HG03432 (cell line): ENCODE measurements at regions not wholly inside any gene's neighbourhood (a gene's known extent, or its start where the extent isn't known, plus 50 kb on each side); places are given as distances from the start of the nearest gene placed in this dataset.
"Not testable (repeated sequence)": the region's sequence is repeated elsewhere in the genome, so short reads cannot be mapped to it uniquely, and the experiment has no call there.

Experiments used
- ATAC-seq: cut with Tn5 transposase; IDR thresholded peaks from one replicate; pipeline ENCODE4 v1.9.1; 2021; ENCODE audit warnings: mild to moderate bottlenecking, moderate library complexity; ENCODE audit not compliant: unreplicated experiment

GRCh38 chr6:71049198-71049770 lies 92.4 kb upstream of the B3GAT2 start:
- no peak for ATAC-seq

DNA sequence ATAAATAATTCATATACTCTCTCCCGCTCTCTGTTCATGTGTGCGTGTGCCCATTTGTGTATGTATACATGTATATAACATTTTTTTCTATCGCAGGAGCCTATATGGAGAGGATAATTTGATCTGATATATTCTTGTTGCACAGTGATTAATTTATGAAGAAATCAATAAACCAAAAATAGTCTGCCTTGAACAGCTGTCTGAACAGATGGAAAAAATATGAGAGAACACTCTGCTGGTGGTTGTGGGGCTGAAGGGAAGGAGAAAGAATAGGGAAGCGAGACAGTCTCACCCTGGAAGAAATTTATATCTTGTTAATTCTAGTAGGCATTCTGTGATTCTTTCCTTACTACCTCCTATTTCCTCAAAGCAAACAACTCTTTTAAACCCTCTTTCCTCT lies 96.6 kb upstream of the B3GAT2 start:
- no peak for ATAC-seq

- ATAC-seq = no peak
Measured at GRCh38 chr6:71056656-71057055, 99.8 kb upstream of the B3GAT2 start.

DNA sequence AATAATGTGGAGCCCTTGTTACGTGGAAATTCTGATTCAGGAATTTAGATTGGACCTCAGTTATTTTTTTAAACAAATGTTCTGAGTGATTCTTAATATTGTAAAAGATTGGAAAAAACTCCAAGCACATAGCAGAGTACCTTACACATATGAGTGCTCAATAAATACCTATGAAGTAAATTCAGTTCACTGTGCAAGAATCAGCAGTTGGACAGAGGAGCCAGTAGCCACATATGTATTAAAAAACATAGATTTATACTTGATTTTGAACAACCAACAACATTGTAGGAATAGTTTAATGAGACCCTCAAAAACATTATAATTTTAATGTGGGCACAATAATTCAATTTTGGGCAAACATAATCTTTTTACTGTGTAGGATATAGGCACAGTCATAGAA lies 109.3 kb upstream of the B3GAT2 start:
- no peak for ATAC-seq

DNA sequence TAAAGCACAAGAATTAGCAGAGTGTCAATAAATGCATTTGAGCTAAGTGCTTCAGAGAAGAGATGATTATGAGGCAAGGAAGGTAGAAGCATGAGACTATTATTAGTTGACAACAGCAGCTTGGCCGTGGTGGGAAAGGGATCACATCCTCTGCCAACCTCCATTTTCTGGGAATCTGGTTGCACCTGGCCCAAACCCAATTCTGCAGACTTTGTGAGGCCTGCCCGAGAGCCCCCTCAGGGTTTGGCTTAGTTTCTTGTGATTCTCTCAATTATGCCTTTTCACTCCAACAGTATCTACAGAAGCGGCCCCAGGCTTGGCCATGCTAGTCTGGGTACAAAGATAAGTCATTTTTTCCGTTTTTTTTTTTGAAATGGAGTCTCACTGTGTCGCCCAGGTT lies 111.0 kb upstream of the B3GAT2 start:
- ATAC-seq = no peak

DNA sequence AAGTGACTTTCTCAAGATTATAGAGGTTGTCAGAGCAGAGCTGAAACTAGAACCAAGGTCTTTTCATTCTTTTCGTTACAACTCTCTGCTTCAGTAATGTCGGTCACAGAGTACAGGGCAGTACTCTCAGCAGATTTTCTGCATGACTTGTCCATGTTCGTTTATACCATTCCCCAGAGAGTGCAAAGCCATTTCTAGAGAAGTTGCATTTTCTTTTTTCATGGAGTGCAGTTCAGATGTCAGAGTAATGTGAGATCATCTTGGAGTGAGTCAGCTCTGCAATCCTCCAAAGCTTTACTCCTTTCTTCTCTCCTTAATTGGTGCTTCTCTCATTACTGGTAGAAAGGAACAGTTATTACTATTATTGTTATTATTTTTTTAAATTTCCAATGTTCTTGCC lies 115.6 kb upstream of the B3GAT2 start:
- ATAC-seq = no peak

- ATAC-seq = no peak
Measured at GRCh38 chr6:71077655-71078054, 120.8 kb upstream of the B3GAT2 start.

DNA sequence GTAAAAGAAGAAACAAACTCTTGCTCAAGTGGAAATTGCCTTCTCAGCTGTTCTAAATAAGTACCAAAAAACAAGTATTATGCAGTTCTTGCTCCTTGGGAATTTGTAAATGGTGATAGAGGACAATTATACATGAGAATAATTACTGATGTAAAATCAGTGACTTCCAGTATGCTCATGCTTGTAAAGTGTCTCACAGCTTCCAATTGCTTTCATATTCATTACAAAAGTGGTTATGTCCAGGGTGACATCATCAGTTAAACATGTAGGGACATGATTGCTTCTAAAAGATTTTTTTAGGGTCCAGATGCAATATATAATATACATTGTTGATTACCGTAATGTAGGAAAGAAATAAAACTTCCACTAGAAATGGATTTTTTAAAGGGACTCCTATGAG lies 122.8 kb upstream of the B3GAT2 start:
- no peak for ATAC-seq

GRCh38 chr6:71080133-71080532 lies 123.3 kb upstream of the B3GAT2 start:
- ATAC-seq = no peak

DNA sequence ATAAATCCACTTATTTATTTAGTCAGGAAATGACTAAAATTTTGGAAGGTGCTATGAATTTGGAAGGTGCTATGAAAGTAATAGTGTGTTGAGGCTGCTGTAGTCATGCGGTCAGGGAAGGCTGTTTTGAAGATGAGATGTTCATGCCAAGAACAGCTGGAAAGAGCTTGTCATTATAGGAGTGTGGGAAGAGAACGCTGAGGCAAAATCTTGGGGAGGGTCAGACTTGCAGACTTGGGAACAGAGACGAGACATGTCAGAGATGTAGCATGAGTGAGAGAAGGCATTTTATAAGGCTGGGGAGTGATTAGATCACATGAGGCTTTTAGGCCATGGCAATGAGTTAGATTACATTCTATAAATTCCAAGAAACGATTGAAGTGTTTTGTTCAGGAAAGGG lies 124.0 kb upstream of the B3GAT2 start:
- no peak for ATAC-seq

GRCh38 chr6:71082033-71082650 lies 125.3 kb upstream of the B3GAT2 start:
- ATAC-seq = no peak

- no peak for ATAC-seq
Measured at GRCh38 chr6:71083308-71083820, 126.5 kb upstream of the B3GAT2 start.

DNA sequence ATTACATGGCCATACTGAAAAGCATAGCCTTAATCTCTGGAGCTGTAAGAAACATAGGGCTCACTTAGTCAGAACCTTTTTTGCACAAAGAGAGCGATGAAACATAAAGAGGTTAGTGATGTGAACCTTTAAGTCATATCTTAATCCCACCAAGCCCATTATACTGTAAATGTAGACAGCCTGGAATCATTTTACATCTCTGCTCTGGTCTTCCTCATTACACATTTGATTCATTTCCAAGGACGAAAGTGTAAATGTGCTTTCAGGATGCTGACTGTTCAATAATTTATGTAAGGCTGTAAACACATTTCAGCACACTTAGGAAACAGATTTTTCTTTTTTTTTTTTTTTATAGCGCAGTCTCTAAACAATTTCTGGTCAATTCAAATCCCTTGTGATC lies 131.3 kb upstream of the B3GAT2 start:
- ATAC-seq = no peak

DNA sequence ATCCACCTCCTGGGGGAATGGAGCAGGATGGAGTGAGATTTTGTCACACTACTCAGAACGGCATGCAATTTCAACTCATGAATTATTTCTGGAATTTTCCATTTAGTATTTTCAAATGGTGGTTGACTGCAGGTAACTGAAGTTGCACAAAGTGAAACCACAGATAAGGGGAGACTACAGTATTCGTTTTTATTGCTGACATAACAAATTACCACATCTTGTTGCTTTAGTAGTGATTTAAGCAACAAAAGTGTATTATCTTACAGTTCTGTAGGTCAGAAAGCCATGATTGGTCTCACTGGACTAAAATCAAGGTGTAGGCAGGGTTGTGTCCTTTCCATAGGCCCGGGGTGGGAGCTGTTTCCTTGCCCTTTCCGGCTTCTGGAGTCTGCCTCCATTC lies 133.4 kb upstream of the B3GAT2 start:
- ATAC-seq = no peak

- no peak for ATAC-seq
Measured at GRCh38 chr6:71091167-71091566, 134.3 kb upstream of the B3GAT2 start.

DNA sequence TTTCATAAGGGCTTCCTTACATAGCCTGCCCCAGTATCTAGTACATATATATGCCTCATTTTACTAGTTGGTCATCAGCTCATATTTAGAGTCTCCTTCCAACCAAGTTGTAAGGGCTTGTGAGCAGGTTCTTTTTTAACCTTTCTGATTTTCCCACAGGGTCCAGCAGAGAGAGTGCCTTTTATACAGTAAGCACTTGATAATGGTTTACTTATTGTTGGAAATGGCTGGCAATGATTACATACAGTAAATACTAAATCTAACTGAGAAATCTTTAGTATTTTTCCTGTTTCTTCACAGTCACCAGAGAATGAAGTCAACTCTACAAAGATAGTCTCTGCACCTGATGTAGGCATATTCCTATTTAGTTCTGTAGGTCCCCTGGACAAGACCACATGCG lies 135.1 kb upstream of the B3GAT2 start:
- no peak for ATAC-seq

DNA sequence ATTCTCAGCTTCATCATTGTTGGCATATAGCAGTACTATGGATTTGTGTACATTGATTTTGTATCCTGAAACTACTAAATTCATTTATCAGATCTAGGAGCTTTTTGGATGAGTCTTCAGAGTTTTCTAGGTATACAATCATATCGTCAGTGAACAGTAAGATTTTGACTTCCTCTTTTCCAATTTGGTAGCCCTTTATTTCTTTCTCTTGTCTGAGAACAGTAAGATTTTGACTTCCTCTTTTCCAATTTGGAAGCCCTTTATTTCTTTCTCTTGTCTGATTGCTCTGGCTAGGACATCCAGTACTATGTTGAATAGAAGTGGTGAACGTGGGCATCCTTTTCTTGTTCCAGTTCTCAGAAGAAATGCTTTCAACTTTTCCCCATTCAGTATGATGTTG lies 140.4 kb upstream of the B3GAT2 start:
- not testable (repeated sequence) for ATAC-seq

DNA sequence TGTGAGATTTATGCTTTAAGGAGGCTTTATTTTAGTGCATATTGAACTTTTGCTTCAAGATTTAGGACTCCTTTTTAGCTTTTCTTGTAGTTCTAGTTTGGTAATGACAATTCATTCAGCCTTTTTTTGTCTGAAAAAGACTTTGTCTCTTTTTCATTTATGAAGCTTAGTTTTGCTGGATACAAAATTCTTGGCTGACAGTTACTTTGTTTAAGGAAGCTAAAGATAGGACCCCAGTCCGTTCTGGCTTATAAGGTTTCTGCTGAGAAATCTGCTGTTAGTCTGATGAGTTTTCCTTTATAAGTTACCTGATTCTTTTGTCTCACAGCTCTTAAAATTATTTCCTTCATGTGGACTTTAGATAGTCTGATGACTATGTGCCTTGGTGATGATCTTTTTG lies 142.8 kb upstream of the B3GAT2 start:
- no peak for ATAC-seq

DNA sequence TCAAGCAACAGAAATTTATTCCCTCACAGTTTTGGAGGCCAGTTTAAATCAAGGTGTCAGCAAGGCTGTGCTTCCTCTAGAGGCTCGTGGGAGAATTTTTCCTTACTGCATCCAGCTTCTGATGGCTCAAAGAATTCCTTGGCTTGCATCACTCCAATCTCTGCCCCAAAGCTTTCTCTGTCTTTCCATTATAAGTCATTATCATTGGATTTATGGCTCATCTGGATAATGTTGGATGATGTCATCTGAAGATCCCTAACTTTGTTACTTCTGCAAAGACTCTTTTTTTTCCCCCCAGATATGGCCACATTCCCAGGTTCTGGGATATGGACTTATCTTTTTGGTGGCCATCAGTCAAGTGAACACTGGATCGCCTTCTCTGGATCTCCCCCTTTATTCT lies 146.3 kb upstream of the B3GAT2 start:
- ATAC-seq = no peak

DNA sequence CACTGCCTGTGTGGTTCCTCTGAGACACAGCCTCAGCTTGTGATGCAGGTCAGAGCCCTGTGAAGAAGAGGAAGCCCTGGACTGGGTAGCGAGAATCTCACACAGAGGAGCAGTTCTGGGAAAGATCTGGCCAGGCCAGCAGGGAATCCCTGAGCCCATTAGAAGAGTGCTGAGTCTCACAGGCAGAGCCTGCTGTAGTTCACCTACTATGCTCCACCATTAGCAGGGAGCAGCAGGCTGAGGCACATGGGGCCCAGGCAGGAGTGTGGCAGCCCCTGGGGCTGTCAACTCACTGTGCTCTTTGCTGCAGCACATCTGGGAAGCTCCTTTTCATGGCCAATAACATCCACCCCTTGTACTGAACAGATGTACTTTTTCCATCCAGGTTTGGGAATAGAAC lies 146.8 kb upstream of the B3GAT2 start:
- no peak for ATAC-seq

DNA sequence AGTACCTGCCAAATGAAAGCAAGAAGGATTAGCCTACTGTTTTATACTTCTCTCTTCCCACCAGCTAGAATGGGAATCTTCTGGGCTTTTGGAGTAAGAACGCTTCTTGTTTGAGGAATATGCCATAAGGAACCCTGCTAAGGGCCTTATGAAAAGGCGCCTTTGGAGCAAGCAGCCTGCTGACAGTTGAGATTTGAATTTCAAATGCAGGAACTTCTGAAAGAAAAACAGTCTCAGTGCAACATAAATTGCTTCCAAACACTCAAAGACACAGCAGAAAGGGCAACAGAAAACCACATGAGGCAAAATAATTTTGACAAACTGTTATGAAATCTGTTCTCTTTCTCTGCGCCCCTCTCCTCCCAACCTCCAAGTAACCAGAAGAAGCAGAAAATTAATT lies 149.4 kb upstream of the B3GAT2 start:
- ATAC-seq = no peak

- no peak for ATAC-seq
Measured at GRCh38 chr6:71107911-71108420, 151.1 kb upstream of the B3GAT2 start.

GRCh38 chr6:71114544-71114943 lies 157.7 kb upstream of the B3GAT2 start:
- no peak for ATAC-seq
